ENCODE measurements at regions not wholly inside any gene's neighbourhood (a gene's known extent, or its start where the extent isn't known, plus 50 kb on each side); places are given as distances from the start of the nearest gene placed in this dataset.

GRCh38 chr10:33046792-33047191 is 88.8 kb upstream of the ITGB1 start:
- FAIRE-seq (no peak), DNase-seq (ENCODE audit: low read depth) (no peak)
- Histone ChIP-seq H3K4me3 (ENCODE audit: low read depth, low read length) (no peak overlapping the region), H3K36me3 (ENCODE audit: control insufficient read depth, insufficient read depth, low read length) (no peaks in the 10 kb centered on the region), H3K27me3 (ENCODE audit: control insufficient read depth, insufficient read depth, low read length) (no peaks in the 10 kb centered on the region)
- TF ChIP-seq CTCF (IDR thresholded peaks at IDR 0.05; ENCODE audit: insufficient read depth, low read length, severe bottlenecking) = no peak

DNA sequence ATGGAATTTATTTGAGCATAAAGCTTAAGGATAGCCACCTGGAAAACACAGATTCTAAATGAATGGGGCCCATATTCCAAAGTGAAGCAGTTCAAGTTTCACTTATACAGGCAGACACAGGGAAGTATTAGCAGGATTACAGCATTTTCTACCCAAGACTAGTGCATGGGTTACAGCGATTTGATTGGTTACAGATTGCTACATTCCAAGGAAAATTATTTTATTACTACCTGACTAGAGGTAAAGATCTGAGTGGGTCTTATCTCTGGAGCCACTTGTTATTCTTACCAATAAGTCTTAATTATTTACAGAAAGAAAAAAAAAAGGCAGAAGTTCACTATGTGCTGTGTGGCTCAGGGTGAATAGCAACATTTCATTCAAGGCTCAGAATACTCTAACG is 87.4 kb upstream of the ITGB1 start:
- no peaks in the 10 kb centered on the region for H3K27me3 ChIP-seq (ENCODE audit: control insufficient read depth, insufficient read depth, low read length)
- TF ChIP-seq CTCF (IDR thresholded peaks at IDR 0.05; ENCODE audit: insufficient read depth, low read length, severe bottlenecking) = no peak
- DNase-seq (ENCODE audit: low read depth) (no peak), FAIRE-seq (no peak)
- no peaks in the 10 kb centered on the region for H3K36me3 ChIP-seq (ENCODE audit: control insufficient read depth, insufficient read depth, low read length)
- H3K4me3 ChIP-seq (ENCODE audit: low read depth, low read length) = no peak overlapping the region

GRCh38 chr10:33042565-33042964 is 84.5 kb upstream of the ITGB1 start:
- H3K4me3 ChIP-seq (ENCODE audit: low read depth, low read length) = no peak overlapping the region
- no peaks in the 10 kb centered on the region for H3K27me3 ChIP-seq (ENCODE audit: control insufficient read depth, insufficient read depth, low read length)
- TF ChIP-seq CTCF (IDR thresholded peaks at IDR 0.05; ENCODE audit: insufficient read depth, low read length, severe bottlenecking) = no peak
- no peaks in the 10 kb centered on the region for H3K36me3 ChIP-seq (ENCODE audit: control insufficient read depth, insufficient read depth, low read length)
- DNase-seq (ENCODE audit: low read depth) (no peak), FAIRE-seq (no peak)

GRCh38 chr10:33041783-33042437 is 83.9 kb upstream of the ITGB1 start:
- no peaks in the 10 kb centered on the region for H3K27me3 ChIP-seq (ENCODE audit: control insufficient read depth, insufficient read depth, low read length)
- FAIRE-seq (peak; percentile 72), DNase-seq (ENCODE audit: low read depth) (no peak)
- no peak overlapping the region for H3K4me3 ChIP-seq (ENCODE audit: low read depth, low read length)
- no peak for TF ChIP-seq CTCF (IDR thresholded peaks at IDR 0.05; ENCODE audit: insufficient read depth, low read length, severe bottlenecking)
- H3K36me3 ChIP-seq (ENCODE audit: control insufficient read depth, insufficient read depth, low read length) = no peaks in the 10 kb centered on the region

GRCh38 chr10:33040436-33040835 is 82.4 kb upstream of the ITGB1 start:
- Histone ChIP-seq H3K4me3 (ENCODE audit: low read depth, low read length) (no peak overlapping the region), H3K27me3 (ENCODE audit: control insufficient read depth, insufficient read depth, low read length) (no peaks in the 10 kb centered on the region), H3K36me3 (ENCODE audit: control insufficient read depth, insufficient read depth, low read length) (no peaks in the 10 kb centered on the region)
- TF ChIP-seq CTCF (IDR thresholded peaks at IDR 0.05; ENCODE audit: insufficient read depth, low read length, severe bottlenecking) = no peak
- DNase-seq (ENCODE audit: low read depth) (no peak), FAIRE-seq (no peak)

DNA sequence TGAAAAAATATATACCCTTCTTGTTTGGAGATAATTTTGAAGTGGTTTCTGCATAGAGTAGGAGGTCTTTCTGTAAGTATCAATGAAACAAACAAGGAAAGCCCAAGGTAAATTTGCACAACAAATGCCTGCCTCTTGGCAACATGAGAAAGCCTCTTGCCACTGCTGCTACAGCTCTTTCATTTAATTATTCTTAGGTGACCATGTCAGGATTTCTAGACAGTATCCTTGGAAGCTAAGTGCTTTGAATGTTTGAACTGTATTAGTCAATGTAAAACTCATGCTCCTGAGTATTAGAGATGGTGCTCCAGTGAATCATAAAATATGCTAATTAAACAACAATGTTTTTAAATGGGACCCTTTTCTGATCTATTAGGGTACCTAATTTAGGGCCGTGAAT is 81.2 kb upstream of the ITGB1 start:
- no peak for FAIRE-seq
- no peak overlapping the region for H3K4me3 ChIP-seq (ENCODE audit: low read depth, low read length)

More for the DNA sequence above, 81.2 kb upstream of the ITGB1 start:
- DNase-seq (ENCODE audit: low read depth) = no peak
- no peaks in the 10 kb centered on the region for H3K27me3 ChIP-seq (ENCODE audit: control insufficient read depth, insufficient read depth, low read length)
- H3K36me3 ChIP-seq (ENCODE audit: control insufficient read depth, insufficient read depth, low read length) = no peaks in the 10 kb centered on the region
- TF ChIP-seq CTCF (IDR thresholded peaks at IDR 0.05; ENCODE audit: insufficient read depth, low read length, severe bottlenecking) = no peak
